ENCODE measurements at regions not wholly inside any gene's neighbourhood (a gene's known extent, or its start where the extent isn't known, plus 50 kb on each side); places are given as distances from the start of the nearest gene placed in this dataset.

- no peaks in the 10 kb centered on the region for H3K4me1 ChIP-seq (ENCODE audit: insufficient read depth, poor library complexity, severe bottlenecking)
Observed at GRCh38 chr22:49247194-49247924, 580.3 kb downstream of the BRD1 start.

GRCh38 chr22:49244466-49245420 lies 582.9 kb downstream of the BRD1 start:
- no peak for DNase-seq (ENCODE audit: low spot score)
- Histone ChIP-seq H3K4me1 (ENCODE audit: insufficient read depth, poor library complexity, severe bottlenecking) (no peaks in the 10 kb centered on the region), H3K9me3 (ENCODE audit: severe bottlenecking) (peaks cover 1% of the 10 kb centered on the region), H3K27me3 (ENCODE audit: insufficient read depth, poor library complexity, severe bottlenecking) (no peaks in the 10 kb centered on the region), H3K36me3 (ENCODE audit: low read depth) (no peaks in the 10 kb centered on the region), H3K4me3 (ENCODE audit: severe bottlenecking) (no peak overlapping the region), H3K27ac (ENCODE audit: poor library complexity, severe bottlenecking) (no peak overlapping the region)
- ATAC-seq (ENCODE audit: low read depth) = no peak
- no peak for TF ChIP-seq CTCF (IDR thresholded peaks at IDR 0.05; ENCODE audit: poor library complexity, severe bottlenecking)

More at GRCh38 chr22:49247194-49247924, 580.3 kb downstream of the BRD1 start:
- H3K36me3 ChIP-seq (ENCODE audit: low read depth) = no peaks in the 10 kb centered on the region
- H3K4me3 ChIP-seq (ENCODE audit: severe bottlenecking) = no peak overlapping the region
- no peaks in the 10 kb centered on the region for H3K27me3 ChIP-seq (ENCODE audit: insufficient read depth, poor library complexity, severe bottlenecking)
- no peak for TF ChIP-seq CTCF (IDR thresholded peaks at IDR 0.05; ENCODE audit: poor library complexity, severe bottlenecking)
- no peak overlapping the region for H3K27ac ChIP-seq (ENCODE audit: poor library complexity, severe bottlenecking)
- no peak for DNase-seq (ENCODE audit: low spot score)
- ATAC-seq (ENCODE audit: low read depth) = no peak
- H3K9me3 ChIP-seq (ENCODE audit: severe bottlenecking) = no peaks in the 10 kb centered on the region

GRCh38 chr22:49243965-49244364 lies 583.7 kb downstream of the BRD1 start:
- Histone ChIP-seq H3K4me3 (ENCODE audit: severe bottlenecking) (no peak overlapping the region), H3K27ac (ENCODE audit: poor library complexity, severe bottlenecking) (no peak overlapping the region), H3K27me3 (ENCODE audit: insufficient read depth, poor library complexity, severe bottlenecking) (no peaks in the 10 kb centered on the region), H3K9me3 (ENCODE audit: severe bottlenecking) (peaks cover 4% of the 10 kb centered on the region), H3K36me3 (ENCODE audit: low read depth) (no peaks in the 10 kb centered on the region), H3K4me1 (ENCODE audit: insufficient read depth, poor library complexity, severe bottlenecking) (no peaks in the 10 kb centered on the region)
- no peak for ATAC-seq (ENCODE audit: low read depth)
- DNase-seq (ENCODE audit: low spot score) = no peak
- no peak for TF ChIP-seq CTCF (IDR thresholded peaks at IDR 0.05; ENCODE audit: poor library complexity, severe bottlenecking)

GRCh38 chr22:49243335-49243734 lies 584.3 kb downstream of the BRD1 start:
- Histone ChIP-seq H3K27ac (ENCODE audit: poor library complexity, severe bottlenecking) (no peak overlapping the region), H3K4me1 (ENCODE audit: insufficient read depth, poor library complexity, severe bottlenecking) (no peaks in the 10 kb centered on the region), H3K9me3 (ENCODE audit: severe bottlenecking) (peaks cover 4% of the 10 kb centered on the region), H3K36me3 (ENCODE audit: low read depth) (no peaks in the 10 kb centered on the region), H3K4me3 (ENCODE audit: severe bottlenecking) (no peak overlapping the region), H3K27me3 (ENCODE audit: insufficient read depth, poor library complexity, severe bottlenecking) (no peaks in the 10 kb centered on the region)
- ATAC-seq (ENCODE audit: low read depth) = no peak
- TF ChIP-seq CTCF (IDR thresholded peaks at IDR 0.05; ENCODE audit: poor library complexity, severe bottlenecking) = no peak
- no peak for DNase-seq (ENCODE audit: low spot score)
